ENCODE measurements at regions not wholly inside any gene's neighbourhood (a gene's known extent, or its start where the extent isn't known, plus 50 kb on each side); places are given as distances from the start of the nearest gene placed in this dataset.
"Not testable (repeated sequence)": the region's sequence is repeated elsewhere in the genome, so short reads cannot be mapped to it uniquely, and the experiment has no call there.

- DNase-seq (ENCODE audit: low spot score): no peak
These were observed 433.3 kb upstream of the CHORDC1 start for GRCh38 chr11:90656171-90656570.

- DNase-seq (ENCODE audit: low spot score): no peak
These were observed 427.3 kb upstream of the CHORDC1 start for GRCh38 chr11:90650153-90650552.

- DNase-seq (ENCODE audit: low spot score): no peak
These were observed 423.9 kb upstream of the CHORDC1 start for GRCh38 chr11:90646706-90647105.

- DNase-seq (ENCODE audit: low spot score): no peak
These were observed 423.4 kb upstream of the CHORDC1 start for GRCh38 chr11:90646266-90646665.

GRCh38 chr11:90639461-90639993, 416.7 kb upstream of the CHORDC1 start:
- DNase-seq (ENCODE audit: low spot score): no peak

- no peak for DNase-seq (ENCODE audit: low spot score)
These were observed 413.0 kb upstream of the CHORDC1 start for GRCh38 chr11:90635886-90636285.

- no peak for DNase-seq (ENCODE audit: low spot score)
These were observed 412.3 kb upstream of the CHORDC1 start for GRCh38 chr11:90635151-90635550.

GRCh38 chr11:90630176-90630575, 407.3 kb upstream of the CHORDC1 start:
- no peak for DNase-seq (ENCODE audit: low spot score)

- DNase-seq (ENCODE audit: low spot score): no peak
These were observed 406.5 kb upstream of the CHORDC1 start for GRCh38 chr11:90629229-90629806.

- no peak for DNase-seq (ENCODE audit: low spot score)
These were observed 391.5 kb upstream of the CHORDC1 start for GRCh38 chr11:90614318-90614717.

GRCh38 chr11:90613037-90613436, 390.2 kb upstream of the CHORDC1 start:
- not testable (repeated sequence) for DNase-seq (ENCODE audit: low spot score)

GRCh38 chr11:90606721-90607120, 383.9 kb upstream of the CHORDC1 start:
- DNase-seq (ENCODE audit: low spot score): no peak

- DNase-seq (ENCODE audit: low spot score): no peak
These were observed 378.4 kb upstream of the CHORDC1 start for GRCh38 chr11:90601261-90601660.

GRCh38 chr11:90594658-90595057, 371.8 kb upstream of the CHORDC1 start:
- DNase-seq (ENCODE audit: low spot score): no peak

- DNase-seq (ENCODE audit: low spot score): no peak
These were observed 370.2 kb upstream of the CHORDC1 start for GRCh38 chr11:90593099-90593498.

- DNase-seq (ENCODE audit: low spot score): no peak
These were observed 367.4 kb upstream of the CHORDC1 start for GRCh38 chr11:90590286-90590685.

- DNase-seq (ENCODE audit: low spot score): no peak
These were observed 366.9 kb upstream of the CHORDC1 start for GRCh38 chr11:90589735-90590134.

GRCh38 chr11:90587896-90588295, 365.0 kb upstream of the CHORDC1 start:
- DNase-seq (ENCODE audit: low spot score): no peak

- no peak for DNase-seq (ENCODE audit: low spot score)
These were observed 362.6 kb upstream of the CHORDC1 start for GRCh38 chr11:90585491-90585890.

- DNase-seq (ENCODE audit: low spot score): not testable (repeated sequence)
These were observed 360.1 kb upstream of the CHORDC1 start for GRCh38 chr11:90582999-90583398.

GRCh38 chr11:90564531-90564930, 341.7 kb upstream of the CHORDC1 start:
- no peak for DNase-seq (ENCODE audit: low spot score)

GRCh38 chr11:90558328-90558865, 335.5 kb upstream of the CHORDC1 start:
- DNase-seq (ENCODE audit: low spot score): no peak

- DNase-seq (ENCODE audit: low spot score): no peak
These were observed 333.8 kb upstream of the CHORDC1 start for GRCh38 chr11:90556606-90557005.

- no peak for DNase-seq (ENCODE audit: low spot score)
These were observed 333.2 kb upstream of the CHORDC1 start for GRCh38 chr11:90556026-90556425.
